ENCODE measurements at regions not wholly inside any gene's neighbourhood (a gene's known extent, or its start where the extent isn't known, plus 50 kb on each side); places are given as distances from the start of the nearest gene placed in this dataset.

DNA sequence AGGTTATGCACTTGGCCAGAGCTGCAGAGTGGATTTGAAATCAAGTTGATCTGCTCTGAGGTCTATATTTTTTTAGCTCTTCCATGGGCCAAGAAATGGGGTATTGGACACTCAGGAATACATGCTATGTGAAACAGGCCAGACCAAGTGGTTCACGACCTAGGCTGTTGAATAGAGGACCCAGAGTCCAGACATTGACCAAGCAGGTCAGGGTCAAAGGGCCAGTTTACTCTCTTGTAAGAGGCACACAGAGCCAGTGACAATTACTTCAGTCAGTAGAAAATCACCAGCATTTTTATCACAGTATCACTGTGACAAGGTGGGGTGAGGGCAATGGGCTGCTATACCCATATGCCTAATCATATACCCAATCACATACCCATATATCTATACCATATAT lies 320.6 kb upstream of the RORA start:
- H3K4me1 ChIP-seq (ENCODE audit: control insufficient read depth, insufficient read depth, low read length, unreplicated experiment), result no peaks in the 10 kb centered on the region
- no peak overlapping the region for H2AFZ ChIP-seq (ENCODE audit: low read length, unreplicated experiment)
- H3K4me3 ChIP-seq (ENCODE audit: low read depth, low read length), result no peak overlapping the region
- H3K79me2 ChIP-seq (ENCODE audit: control insufficient read depth, insufficient read depth, low read length, unreplicated experiment), result no peaks in the 10 kb centered on the region
- 0 out of 2 replicates have a peak, but pooled peaks cover 3% of the 10 kb centered on the region for H3K27me3 ChIP-seq (ENCODE audit: insufficient read depth, low read length)
- H3K36me3 ChIP-seq (ENCODE audit: insufficient read depth, low read length), result no peaks in the 10 kb centered on the region
- H3K27ac ChIP-seq (ENCODE audit: low read depth, low read length), result no peak overlapping the region

- H3K36me3 ChIP-seq (ENCODE audit: insufficient read depth, low read length), result no peaks in the 10 kb centered on the region
- H2AFZ ChIP-seq (ENCODE audit: low read length, unreplicated experiment), result no peak overlapping the region
- H3K79me2 ChIP-seq (ENCODE audit: control insufficient read depth, insufficient read depth, low read length, unreplicated experiment), result no peaks in the 10 kb centered on the region
- H3K27me3 ChIP-seq (ENCODE audit: insufficient read depth, low read length), result 0 out of 2 replicates have a peak, but pooled peaks cover 3% of the 10 kb centered on the region
- no peaks in the 10 kb centered on the region for H3K4me1 ChIP-seq (ENCODE audit: control insufficient read depth, insufficient read depth, low read length, unreplicated experiment)
- H3K4me3 ChIP-seq (ENCODE audit: low read depth, low read length), result no peak overlapping the region
- no peak overlapping the region for H3K27ac ChIP-seq (ENCODE audit: low read depth, low read length)
These were observed 316.7 kb upstream of the RORA start for GRCh38 chr15:61545763-61546162.

GRCh38 chr15:61541516-61541915 lies 312.4 kb upstream of the RORA start:
- Histone ChIP-seq H3K27me3 (ENCODE audit: insufficient read depth, low read length) (peaks cover 19% of the 10 kb centered on the region), H3K4me3 (ENCODE audit: low read depth, low read length) (no peak overlapping the region), H3K4me1 (ENCODE audit: control insufficient read depth, insufficient read depth, low read length, unreplicated experiment) (no peaks in the 10 kb centered on the region), H3K27ac (ENCODE audit: low read depth, low read length) (no peak overlapping the region), H2AFZ (ENCODE audit: low read length, unreplicated experiment) (no peak overlapping the region), H3K36me3 (ENCODE audit: insufficient read depth, low read length) (no peaks in the 10 kb centered on the region), H3K79me2 (ENCODE audit: control insufficient read depth, insufficient read depth, low read length, unreplicated experiment) (no peaks in the 10 kb centered on the region)

- no peaks in the 10 kb centered on the region for H3K36me3 ChIP-seq (ENCODE audit: insufficient read depth, low read length)
- peaks cover 30% of the 10 kb centered on the region for H3K27me3 ChIP-seq (ENCODE audit: insufficient read depth, low read length)
- no peaks in the 10 kb centered on the region for H3K79me2 ChIP-seq (ENCODE audit: control insufficient read depth, insufficient read depth, low read length, unreplicated experiment)
- H3K4me3 ChIP-seq (ENCODE audit: low read depth, low read length), result no peak overlapping the region
- no peak overlapping the region for H3K27ac ChIP-seq (ENCODE audit: low read depth, low read length)
- no peaks in the 10 kb centered on the region for H3K4me1 ChIP-seq (ENCODE audit: control insufficient read depth, insufficient read depth, low read length, unreplicated experiment)
- H2AFZ ChIP-seq (ENCODE audit: low read length, unreplicated experiment), result no peak overlapping the region
These were observed 308.2 kb upstream of the RORA start for GRCh38 chr15:61537337-61537736.

DNA sequence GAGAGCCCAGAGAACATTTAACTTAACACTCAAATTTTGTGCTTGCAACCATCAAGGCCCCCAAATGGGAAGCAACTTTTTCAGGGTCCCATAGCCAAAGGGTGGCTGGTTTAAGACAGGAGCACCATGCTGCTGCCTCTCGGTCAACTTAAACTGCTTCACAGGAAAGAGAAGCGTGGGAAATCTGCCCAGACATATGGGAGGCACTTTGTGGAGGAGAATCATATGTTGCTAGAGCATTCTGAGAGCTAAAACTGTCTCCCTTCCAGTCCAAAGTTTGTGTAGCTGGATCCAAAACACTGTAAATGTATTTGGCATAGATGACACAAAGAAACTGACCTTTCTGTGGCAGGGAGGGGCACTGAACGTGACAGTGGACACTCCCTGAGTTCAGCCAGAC lies 305.9 kb upstream of the RORA start:
- Histone ChIP-seq H3K36me3 (ENCODE audit: insufficient read depth, low read length) (no peaks in the 10 kb centered on the region), H2AFZ (ENCODE audit: low read length, unreplicated experiment) (no peak overlapping the region), H3K4me3 (ENCODE audit: low read depth, low read length) (no peak overlapping the region), H3K79me2 (ENCODE audit: control insufficient read depth, insufficient read depth, low read length, unreplicated experiment) (no peaks in the 10 kb centered on the region), H3K27ac (ENCODE audit: low read depth, low read length) (no peak overlapping the region), H3K27me3 (ENCODE audit: insufficient read depth, low read length) (peaks cover 34% of the 10 kb centered on the region), H3K4me1 (ENCODE audit: control insufficient read depth, insufficient read depth, low read length, unreplicated experiment) (no peaks in the 10 kb centered on the region)

DNA sequence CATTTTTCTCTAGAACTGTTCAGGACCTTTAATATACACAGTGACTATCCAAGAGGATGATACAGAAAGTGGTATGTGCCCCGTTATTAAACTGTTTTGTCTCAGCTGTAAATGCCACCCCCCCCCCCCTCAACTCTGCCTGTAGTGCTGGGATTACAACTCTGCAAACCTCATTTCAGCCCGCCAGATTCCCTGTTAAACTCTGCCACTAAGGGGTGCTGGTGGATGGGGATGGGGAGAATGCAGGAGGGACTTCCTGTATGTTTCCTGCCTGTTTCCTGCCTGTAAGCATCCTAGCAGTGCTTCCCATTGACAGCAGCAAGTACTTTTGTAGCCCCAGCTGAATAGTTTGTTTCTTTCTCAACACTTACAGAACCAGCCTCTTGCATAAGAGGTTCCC lies 301.7 kb upstream of the RORA start:
- H3K36me3 ChIP-seq (ENCODE audit: insufficient read depth, low read length), result no peaks in the 10 kb centered on the region
- no peaks in the 10 kb centered on the region for H3K79me2 ChIP-seq (ENCODE audit: control insufficient read depth, insufficient read depth, low read length, unreplicated experiment)
- H3K4me1 ChIP-seq (ENCODE audit: control insufficient read depth, insufficient read depth, low read length, unreplicated experiment), result no peaks in the 10 kb centered on the region
- no peak overlapping the region for H3K27ac ChIP-seq (ENCODE audit: low read depth, low read length)
- no peak overlapping the region for H3K4me3 ChIP-seq (ENCODE audit: low read depth, low read length)
- H2AFZ ChIP-seq (ENCODE audit: low read length, unreplicated experiment), result no peak overlapping the region
- H3K27me3 ChIP-seq (ENCODE audit: insufficient read depth, low read length), result peaks cover 18% of the 10 kb centered on the region

DNA sequence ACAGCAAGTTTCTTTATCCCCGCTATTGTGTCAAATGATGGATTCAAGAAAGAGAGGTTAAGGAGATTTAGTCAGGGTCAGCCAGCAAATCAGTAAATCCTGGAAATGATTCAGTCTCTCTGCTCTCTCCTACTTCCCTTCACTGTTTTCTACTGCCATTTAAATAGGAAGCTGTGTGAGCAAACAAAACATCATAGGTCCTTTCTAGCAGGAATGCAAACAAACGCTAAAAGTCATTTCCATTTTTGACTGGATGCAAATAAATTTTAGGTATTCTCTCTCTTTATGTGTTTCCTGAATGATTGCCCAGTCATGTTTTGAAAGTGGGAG lies 299.4 kb upstream of the RORA start:
- H2AFZ ChIP-seq (ENCODE audit: low read length, unreplicated experiment), result no peak overlapping the region
- no peak overlapping the region for H3K4me3 ChIP-seq (ENCODE audit: low read depth, low read length)

DNA sequence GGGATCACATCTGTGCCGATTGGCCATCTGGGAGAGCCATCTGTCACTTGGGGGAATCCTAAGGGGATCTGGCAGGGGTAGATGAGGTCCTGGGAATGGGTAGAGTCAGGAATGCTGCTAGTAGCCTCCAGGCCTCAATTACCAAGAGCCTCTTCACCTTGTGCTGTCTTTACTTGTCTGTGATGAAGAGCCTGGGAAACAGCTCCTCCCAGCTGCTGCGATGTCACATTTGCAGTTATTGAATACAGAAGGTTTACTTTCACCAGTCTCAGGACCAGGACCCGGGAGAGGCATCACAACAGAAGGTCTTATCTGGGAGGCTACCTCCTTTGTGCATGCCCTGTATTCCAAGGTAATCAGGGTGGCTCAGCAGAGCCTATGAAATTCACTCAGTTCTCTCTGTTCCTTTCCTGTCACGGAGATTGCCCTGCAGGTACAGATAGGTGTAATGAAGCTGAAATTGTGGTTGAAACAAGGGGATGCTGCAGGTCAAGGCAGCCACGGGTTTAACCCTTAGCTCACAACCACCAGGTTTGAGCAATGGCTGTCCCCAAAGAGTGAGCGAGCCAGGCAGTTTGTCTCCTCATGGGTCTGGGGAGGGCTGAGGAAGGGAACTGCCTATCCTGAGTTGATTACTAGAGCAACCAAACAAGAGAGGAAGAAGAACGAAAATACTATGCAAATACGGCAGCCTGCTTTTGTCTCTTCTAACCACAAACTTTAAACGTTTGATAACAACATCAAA lies 298.9 kb upstream of the RORA start:
- H3K36me3 ChIP-seq (ENCODE audit: insufficient read depth, low read length), result no peaks in the 10 kb centered on the region
- H3K4me3 ChIP-seq (ENCODE audit: low read depth, low read length), result no peak overlapping the region
- H2AFZ ChIP-seq (ENCODE audit: low read length, unreplicated experiment), result no peak overlapping the region
- H3K79me2 ChIP-seq (ENCODE audit: control insufficient read depth, insufficient read depth, low read length, unreplicated experiment), result no peaks in the 10 kb centered on the region
- H3K4me1 ChIP-seq (ENCODE audit: control insufficient read depth, insufficient read depth, low read length, unreplicated experiment), result no peaks in the 10 kb centered on the region
- peaks cover 17% of the 10 kb centered on the region for H3K27me3 ChIP-seq (ENCODE audit: insufficient read depth, low read length)
- H3K27ac ChIP-seq (ENCODE audit: low read depth, low read length), result no peak overlapping the region

More for the DNA sequence above, 299.4 kb upstream of the RORA start:
- Histone ChIP-seq H3K27me3 (ENCODE audit: insufficient read depth, low read length) (peaks cover 17% of the 10 kb centered on the region), H3K4me1 (ENCODE audit: control insufficient read depth, insufficient read depth, low read length, unreplicated experiment) (no peaks in the 10 kb centered on the region), H3K79me2 (ENCODE audit: control insufficient read depth, insufficient read depth, low read length, unreplicated experiment) (no peaks in the 10 kb centered on the region), H3K36me3 (ENCODE audit: insufficient read depth, low read length) (no peaks in the 10 kb centered on the region), H3K27ac (ENCODE audit: low read depth, low read length) (no peak overlapping the region)

- no peaks in the 10 kb centered on the region for H3K79me2 ChIP-seq (ENCODE audit: control insufficient read depth, insufficient read depth, low read length, unreplicated experiment)
- no peak overlapping the region for H3K4me3 ChIP-seq (ENCODE audit: low read depth, low read length)
- H3K4me1 ChIP-seq (ENCODE audit: control insufficient read depth, insufficient read depth, low read length, unreplicated experiment), result no peaks in the 10 kb centered on the region
- H3K27ac ChIP-seq (ENCODE audit: low read depth, low read length), result no peak overlapping the region
- H3K27me3 ChIP-seq (ENCODE audit: insufficient read depth, low read length), result peaks cover 17% of the 10 kb centered on the region
- H3K36me3 ChIP-seq (ENCODE audit: insufficient read depth, low read length), result no peaks in the 10 kb centered on the region
- no peak overlapping the region for H2AFZ ChIP-seq (ENCODE audit: low read length, unreplicated experiment)
These were observed 295.4 kb upstream of the RORA start for GRCh38 chr15:61524545-61524944.

DNA sequence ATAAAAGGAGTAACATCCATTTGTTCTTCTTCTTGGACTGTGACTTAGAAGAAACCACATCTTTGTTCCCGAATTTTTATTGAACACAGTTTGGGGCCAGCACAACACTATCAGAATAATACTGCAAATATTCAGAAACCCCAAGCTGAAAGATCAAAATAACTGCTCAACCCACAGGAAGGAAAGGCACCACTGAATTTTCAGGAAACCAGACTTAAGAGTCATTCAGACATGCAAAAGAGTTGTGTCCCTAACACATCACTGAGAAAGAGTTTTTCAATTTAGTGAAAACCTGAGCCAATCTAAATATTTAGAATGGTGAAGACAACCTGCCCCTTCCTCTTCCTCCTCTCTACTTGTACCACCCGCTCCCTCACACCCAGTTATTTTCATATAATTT lies 295.0 kb upstream of the RORA start:
- Histone ChIP-seq H3K27ac (ENCODE audit: low read depth, low read length) (no peak overlapping the region), H3K27me3 (ENCODE audit: insufficient read depth, low read length) (peaks cover 17% of the 10 kb centered on the region), H3K4me1 (ENCODE audit: control insufficient read depth, insufficient read depth, low read length, unreplicated experiment) (no peaks in the 10 kb centered on the region), H3K4me3 (ENCODE audit: low read depth, low read length) (no peak overlapping the region), H2AFZ (ENCODE audit: low read length, unreplicated experiment) (no peak overlapping the region), H3K36me3 (ENCODE audit: insufficient read depth, low read length) (no peaks in the 10 kb centered on the region), H3K79me2 (ENCODE audit: control insufficient read depth, insufficient read depth, low read length, unreplicated experiment) (no peaks in the 10 kb centered on the region)

- H3K27ac ChIP-seq (ENCODE audit: low read depth, low read length), result no peak overlapping the region
- H2AFZ ChIP-seq (ENCODE audit: low read length, unreplicated experiment), result no peak overlapping the region
- H3K27me3 ChIP-seq (ENCODE audit: insufficient read depth, low read length), result peaks cover 17% of the 10 kb centered on the region
- no peaks in the 10 kb centered on the region for H3K4me1 ChIP-seq (ENCODE audit: control insufficient read depth, insufficient read depth, low read length, unreplicated experiment)
- no peaks in the 10 kb centered on the region for H3K79me2 ChIP-seq (ENCODE audit: control insufficient read depth, insufficient read depth, low read length, unreplicated experiment)
- no peaks in the 10 kb centered on the region for H3K36me3 ChIP-seq (ENCODE audit: insufficient read depth, low read length)
- no peak overlapping the region for H3K4me3 ChIP-seq (ENCODE audit: low read depth, low read length)
These were observed 293.3 kb upstream of the RORA start for GRCh38 chr15:61522411-61522810.

Data from ACC112 (cell line).